ENCODE measurements at regions not wholly inside any gene's neighbourhood (a gene's known extent, or its start where the extent isn't known, plus 50 kb on each side); places are given as distances from the start of the nearest gene placed in this dataset.

DNA sequence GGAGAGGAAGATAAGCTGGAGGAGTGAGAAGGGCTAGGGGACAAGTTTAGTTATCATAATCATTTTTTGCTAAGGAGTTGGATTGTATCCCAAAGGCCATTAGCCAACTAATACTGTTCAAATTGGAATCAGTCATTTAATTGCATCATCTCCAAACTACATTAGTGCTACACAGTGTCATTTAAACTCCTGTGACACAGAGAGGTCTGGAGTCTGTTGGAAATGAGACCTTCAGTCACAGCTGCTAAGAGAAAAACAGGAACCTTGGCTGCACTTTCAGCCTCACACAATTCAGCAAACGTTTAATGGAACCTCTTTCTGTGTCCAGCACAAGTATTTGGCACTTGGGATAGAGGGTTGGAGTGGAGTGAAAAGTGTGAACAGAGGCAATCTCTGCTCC, 175.5 kb upstream of the MGAT5 start:
- DNase-seq (ENCODE audit: low read depth in 1 of 2, low spot score in 2 of 2) (no peak), FAIRE-seq (no peak)
- Histone ChIP-seq H2BK20ac (ENCODE audit: low read length) (no peak overlapping the region; the same call in 1 of the 2 replicates), H3K9me3 (ENCODE audit: insufficient read depth in 2 of 2, low read depth in 1 of 2, low read length in 1 of 2) (no peaks in the 10 kb centered on the region), H3K23me2 (ENCODE audit: low read depth, low read length) (no peaks in the 10 kb centered on the region; the same call in 1 of the 2 replicates), H3K27ac (ENCODE audit: low read depth, low read length) (no peak overlapping the region), H4K91ac (replicated peaks; ENCODE audit: insufficient read length, low read length) (no peak overlapping the region), H2BK5ac (ENCODE audit: low read depth, low read length) (no peak overlapping the region), H3K36me3 (ENCODE audit: control insufficient read depth in 2 of 4, insufficient read depth in 4 of 4, low read length in 3 of 4) (no peaks in the 10 kb centered on the region), H3K4ac (replicated peaks; ENCODE audit: insufficient read length, low read depth, low read length) (no peak overlapping the region), H2AFZ (ENCODE audit: low read length) (no peak overlapping the region), H2AK5ac (ENCODE audit: low read depth, low read length) (no peak overlapping the region; the same call in 1 of the 2 replicates), H3K4me3 (ENCODE audit: extremely low read depth in 1 of 4, insufficient read depth in 2 of 4, low read depth in 3 of 4, low read length in 4 of 4) (no peak overlapping the region; a peak in 1 of 8 replicates), H3K79me1 (ENCODE audit: low read depth, low read length) (no peaks in the 10 kb centered on the region), H3K56ac (replicated peaks; ENCODE audit: insufficient read length, low read depth, low read length) (no peak overlapping the region), H4K20me1 (replicated peaks in 1 of 2; ENCODE audit: control insufficient read depth in 1 of 2, insufficient read depth in 2 of 2, low read length in 2 of 2) (no peaks in the 10 kb centered on the region), H4K5ac (ENCODE audit: insufficient read length, low read depth, low read length) (no peak overlapping the region), H2BK12ac (ENCODE audit: low read depth, low read length) (no peak overlapping the region), H3K18ac (ENCODE audit: extremely low read depth, low read length) (no peak overlapping the region), H3K79me2 (ENCODE audit: control insufficient read depth in 1 of 2, insufficient read depth in 2 of 2, low read length in 2 of 2) (no peaks in the 10 kb centered on the region), H3K4me2 (ENCODE audit: insufficient read depth in 1 of 2, low read depth in 2 of 2, low read length in 2 of 2) (no peak overlapping the region), H4K8ac (ENCODE audit: extremely low read depth, insufficient read depth, low read length) (no peak overlapping the region), H3K9ac (replicated peaks in 1 of 4; ENCODE audit: extremely low read depth in 1 of 4, low read depth in 3 of 4, low read length in 3 of 4) (no peak overlapping the region), H2BK120ac (replicated peaks; ENCODE audit: low read depth, low read length) (no peak overlapping the region), H3K4me1 (replicated peaks in 1 of 4; ENCODE audit: control insufficient read depth in 3 of 4, insufficient read depth in 4 of 4, low read length in 3 of 4) (peaks cover 1 to 12% (median 8%) of the 10 kb centered on the region in 4 experiments; a peak in 3 of 7 replicates), H3K23ac (ENCODE audit: insufficient read length) (no peak overlapping the region), H3K14ac (ENCODE audit: insufficient read length) (no peak overlapping the region), H2BK15ac (ENCODE audit: low read length) (no peak overlapping the region), H3K27me3 (replicated peaks in 1 of 4; ENCODE audit: control insufficient read depth in 3 of 4, extremely low read depth in 1 of 4, insufficient read depth in 3 of 4, low read length in 3 of 4) (no peaks in the 10 kb centered on the region)
- POLR2A ChIA-PET (ENCODE audit: partially characterized antibody): no interaction called here
- CTCF ChIA-PET (ENCODE audit: partially characterized antibody): no interaction called here
- WGBS, 2 experiments (ENCODE audit: extremely low coverage in 1 of 2, insufficient coverage in 1 of 2, insufficient read length in 1 of 2, insufficient replicate concordance in 2 of 2, low coverage in 1 of 2, low lambda C conversion rate in 2 of 2, missing lambda C conversion rate in 1 of 2): 88% methylated on average over 1 of the region's 1 CpG; no CpG with 5 or more reads in 1 of the 2 experiments
- TF ChIP-seq, protein P1, sequence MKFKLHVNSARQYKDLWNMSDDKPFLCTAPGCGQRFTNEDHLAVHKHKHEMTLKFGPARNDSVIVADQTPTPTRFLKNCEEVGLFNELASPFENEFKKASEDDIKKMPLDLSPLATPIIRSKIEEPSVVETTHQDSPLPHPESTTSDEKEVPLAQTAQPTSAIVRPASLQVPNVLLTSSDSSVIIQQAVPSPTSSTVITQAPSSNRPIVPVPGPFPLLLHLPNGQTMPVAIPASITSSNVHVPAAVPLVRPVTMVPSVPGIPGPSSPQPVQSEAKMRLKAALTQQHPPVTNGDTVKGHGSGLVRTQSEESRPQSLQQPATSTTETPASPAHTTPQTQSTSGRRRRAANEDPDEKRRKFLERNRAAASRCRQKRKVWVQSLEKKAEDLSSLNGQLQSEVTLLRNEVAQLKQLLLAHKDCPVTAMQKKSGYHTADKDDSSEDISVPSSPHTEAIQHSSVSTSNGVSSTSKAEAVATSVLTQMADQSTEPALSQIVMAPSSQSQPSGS (IDR thresholded peaks at IDR 0.05; ENCODE audit: low read length): no peak
- TF ChIP-seq NANOG (IDR thresholded peaks at IDR 0.05; ENCODE audit: insufficient read depth, low read depth, low read length, poor library complexity, severe bottlenecking) (no peak), HDAC2 (IDR thresholded peaks at IDR 0.05; ENCODE audit: borderline replicate concordance in 1 of 2, low read depth in 2 of 2, low read length in 2 of 2) (no peak), RXRA (IDR thresholded peaks at IDR 0.05; ENCODE audit: insufficient read depth, low read depth, low read length) (no peak), GABPA (IDR thresholded peaks at IDR 0.05; ENCODE audit: borderline replicate concordance, insufficient read depth, low read length) (no peak), TCF12 (IDR thresholded peaks at IDR 0.05; ENCODE audit: low read depth, low read length) (no peak), JUN (IDR thresholded peaks at IDR 0.05; ENCODE audit: low read depth, low read length) (no peak), GTF2F1 (IDR thresholded peaks at IDR 0.05; ENCODE audit: borderline replicate concordance, low read depth, low read length) (no peak), ASH2L (IDR thresholded peaks at IDR 0.05; ENCODE audit: low read length) (no peak), TEAD4 (IDR thresholded peaks at IDR 0.05; ENCODE audit: low read depth, low read length) (no peak)
- TF ChIP-seq, protein P2, sequence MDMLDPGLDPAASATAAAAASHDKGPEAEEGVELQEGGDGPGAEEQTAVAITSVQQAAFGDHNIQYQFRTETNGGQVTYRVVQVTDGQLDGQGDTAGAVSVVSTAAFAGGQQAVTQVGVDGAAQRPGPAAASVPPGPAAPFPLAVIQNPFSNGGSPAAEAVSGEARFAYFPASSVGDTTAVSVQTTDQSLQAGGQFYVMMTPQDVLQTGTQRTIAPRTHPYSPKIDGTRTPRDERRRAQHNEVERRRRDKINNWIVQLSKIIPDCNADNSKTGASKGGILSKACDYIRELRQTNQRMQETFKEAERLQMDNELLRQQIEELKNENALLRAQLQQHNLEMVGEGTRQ (IDR thresholded peaks at IDR 0.05; ENCODE audit: low read length): no peak

Data from H1 (cell line).